ENCODE measurements at regions not wholly inside any gene's neighbourhood (a gene's known extent, or its start where the extent isn't known, plus 50 kb on each side); places are given as distances from the start of the nearest gene placed in this dataset.

GRCh38 chr1:238790882-238791281, 595.5 kb upstream of the CHRM3 start:
- Histone ChIP-seq H3K27ac (ENCODE audit: low read depth, low read length) (no peak overlapping the region), H4K20me1 (ENCODE audit: insufficient read depth, low read length) (no peaks in the 10 kb centered on the region), H3K4me3 (ENCODE audit: insufficient read depth, low read depth, low read length) (no peak overlapping the region), H2AFZ (ENCODE audit: low read depth, low read length) (no peak overlapping the region), H3K79me2 (ENCODE audit: insufficient read depth, low read length) (no peaks in the 10 kb centered on the region), H3K4me2 (ENCODE audit: low read length) (no peak overlapping the region), H3K4me1 (ENCODE audit: insufficient read depth, low read length) (no peaks in the 10 kb centered on the region), H3K9me3 (ENCODE audit: insufficient read depth, low read depth, low read length) (no peaks in the 10 kb centered on the region), H3K9ac (ENCODE audit: low read length) (no peak overlapping the region), H3K27me3 (ENCODE audit: insufficient read depth, low read length) (no peaks in the 10 kb centered on the region), H3K36me3 (ENCODE audit: insufficient read depth, low read length) (no peaks in the 10 kb centered on the region)
- TF ChIP-seq EZH2 (IDR thresholded peaks at IDR 0.05; ENCODE audit: insufficient read depth, low read length) (no peak), CTCF (IDR thresholded peaks at IDR 0.05; ENCODE audit: insufficient read depth, low read depth, low read length) (no peak)
- no peaks in the 10 kb centered on the region for H3K27me3 Mint-ChIP-seq (ENCODE audit: low read depth, unreplicated experiment)
- DNase-seq (ENCODE audit: low read depth) (no peak), FAIRE-seq (no peak)
- no peaks in the 10 kb centered on the region for H3K4me1 Mint-ChIP-seq (ENCODE audit: low read depth, unreplicated experiment)
- H3K9me3 Mint-ChIP-seq (ENCODE audit: unreplicated experiment) = no peaks in the 10 kb centered on the region
- H3K27ac Mint-ChIP-seq (ENCODE audit: unreplicated experiment) = no peak overlapping the region
- H3K4me3 Mint-ChIP-seq (ENCODE audit: unreplicated experiment) = no peak overlapping the region
- H3K36me3 Mint-ChIP-seq (ENCODE audit: low read depth, unreplicated experiment) = no peaks in the 10 kb centered on the region

DNA sequence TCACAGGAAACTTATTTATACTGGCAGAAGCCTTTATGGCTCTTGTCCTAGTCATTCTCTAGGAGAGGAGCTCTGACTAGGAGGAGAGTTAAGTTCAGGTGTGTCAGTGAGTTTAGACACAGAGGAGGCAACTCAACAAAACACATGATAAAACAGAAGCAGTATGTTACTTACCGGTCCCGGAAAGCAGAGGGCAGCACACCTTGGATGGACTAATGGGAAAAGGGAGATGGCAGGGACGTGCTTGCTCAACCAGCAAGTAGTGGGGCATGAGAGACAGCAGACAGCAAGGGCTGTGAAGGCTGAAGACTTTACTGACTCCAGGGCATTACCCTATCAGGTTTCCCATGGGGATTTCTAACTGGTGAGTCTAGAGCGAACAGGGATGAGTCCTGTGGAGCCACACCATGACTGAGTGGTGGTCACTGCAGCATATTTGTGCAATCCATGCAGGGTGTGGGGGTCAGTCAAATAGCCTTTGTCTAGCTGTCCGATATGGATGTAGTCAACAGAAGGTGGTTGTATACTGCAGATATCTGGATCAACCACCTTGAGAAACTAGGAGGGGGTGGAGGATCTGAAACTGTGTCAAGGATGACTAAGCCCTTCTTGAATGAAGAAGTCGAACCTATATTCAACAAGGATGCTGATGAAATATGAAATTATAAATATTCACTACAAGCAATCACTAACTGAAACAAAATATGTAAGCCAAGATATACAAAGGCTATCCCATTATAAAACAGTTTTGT, 596.3 kb upstream of the CHRM3 start:
- Mint-ChIP-seq H3K9me3 (ENCODE audit: unreplicated experiment) (no peaks in the 10 kb centered on the region), H3K27ac (ENCODE audit: unreplicated experiment) (no peak overlapping the region), H3K36me3 (ENCODE audit: low read depth, unreplicated experiment) (no peaks in the 10 kb centered on the region), H3K4me1 (ENCODE audit: low read depth, unreplicated experiment) (no peaks in the 10 kb centered on the region), H3K4me3 (ENCODE audit: unreplicated experiment) (no peak overlapping the region), H3K27me3 (ENCODE audit: low read depth, unreplicated experiment) (no peaks in the 10 kb centered on the region)
- H3K4me1 ChIP-seq (ENCODE audit: insufficient read depth, low read length) = no peaks in the 10 kb centered on the region
- no peak overlapping the region for H3K4me2 ChIP-seq (ENCODE audit: low read length)
- H3K9ac ChIP-seq (ENCODE audit: low read length) = no peak overlapping the region
- no peak overlapping the region for H3K4me3 ChIP-seq (ENCODE audit: insufficient read depth, low read depth, low read length)
- DNase-seq (ENCODE audit: low read depth) (no peak), FAIRE-seq (no peak)
- no peaks in the 10 kb centered on the region for H4K20me1 ChIP-seq (ENCODE audit: insufficient read depth, low read length)
- H3K9me3 ChIP-seq (ENCODE audit: insufficient read depth, low read depth, low read length) = no peaks in the 10 kb centered on the region
- H3K27me3 ChIP-seq (ENCODE audit: insufficient read depth, low read length) = no peaks in the 10 kb centered on the region
- no peaks in the 10 kb centered on the region for H3K36me3 ChIP-seq (ENCODE audit: insufficient read depth, low read length)
- TF ChIP-seq CTCF (IDR thresholded peaks at IDR 0.05; ENCODE audit: insufficient read depth, low read depth, low read length) = no peak
- TF ChIP-seq EZH2 (IDR thresholded peaks at IDR 0.05; ENCODE audit: insufficient read depth, low read length) = no peak
- H3K79me2 ChIP-seq (ENCODE audit: insufficient read depth, low read length) = no peaks in the 10 kb centered on the region
- no peak overlapping the region for H2AFZ ChIP-seq (ENCODE audit: low read depth, low read length)
- no peak overlapping the region for H3K27ac ChIP-seq (ENCODE audit: low read depth, low read length)

DNA sequence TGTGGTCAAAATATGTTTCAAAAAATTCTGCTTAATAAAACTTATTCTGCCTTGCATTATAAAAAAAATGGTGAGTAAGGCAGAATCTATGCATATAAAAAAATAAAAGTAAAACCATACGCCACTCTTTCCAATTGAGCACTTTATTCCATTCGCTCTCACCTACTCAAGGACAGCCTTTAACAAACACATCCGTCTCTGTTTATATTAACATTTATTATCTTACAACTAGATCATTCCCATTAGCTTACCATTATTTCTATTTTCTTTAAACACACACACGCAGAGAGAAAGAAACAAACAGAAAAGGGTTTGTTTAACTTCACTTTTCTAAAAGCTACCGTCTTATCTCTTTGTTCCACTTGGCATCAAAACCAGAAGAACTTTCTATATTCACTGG, 598.9 kb upstream of the CHRM3 start:
- H3K27ac ChIP-seq (ENCODE audit: low read depth, low read length) = no peak overlapping the region
- no peak overlapping the region for H3K4me2 ChIP-seq (ENCODE audit: low read length)
- H3K27me3 ChIP-seq (ENCODE audit: insufficient read depth, low read length) = no peaks in the 10 kb centered on the region
- no peaks in the 10 kb centered on the region for H3K36me3 Mint-ChIP-seq (ENCODE audit: low read depth, unreplicated experiment)
- DNase-seq (ENCODE audit: low read depth) (no peak), FAIRE-seq (no peak)
- no peaks in the 10 kb centered on the region for H3K4me1 Mint-ChIP-seq (ENCODE audit: low read depth, unreplicated experiment)
- TF ChIP-seq CTCF (IDR thresholded peaks at IDR 0.05; ENCODE audit: insufficient read depth, low read depth, low read length) (no peak), EZH2 (IDR thresholded peaks at IDR 0.05; ENCODE audit: insufficient read depth, low read length) (no peak)
- H3K4me3 Mint-ChIP-seq (ENCODE audit: unreplicated experiment) = no peak overlapping the region
- no peaks in the 10 kb centered on the region for H3K9me3 Mint-ChIP-seq (ENCODE audit: unreplicated experiment)
- H3K79me2 ChIP-seq (ENCODE audit: insufficient read depth, low read length) = no peaks in the 10 kb centered on the region
- no peaks in the 10 kb centered on the region for H3K4me1 ChIP-seq (ENCODE audit: insufficient read depth, low read length)
- H4K20me1 ChIP-seq (ENCODE audit: insufficient read depth, low read length) = no peaks in the 10 kb centered on the region
- H3K27me3 Mint-ChIP-seq (ENCODE audit: low read depth, unreplicated experiment) = no peaks in the 10 kb centered on the region
- H3K27ac Mint-ChIP-seq (ENCODE audit: unreplicated experiment) = no peak overlapping the region
- no peak overlapping the region for H3K4me3 ChIP-seq (ENCODE audit: insufficient read depth, low read depth, low read length)
- H3K9ac ChIP-seq (ENCODE audit: low read length) = no peak overlapping the region
- H3K9me3 ChIP-seq (ENCODE audit: insufficient read depth, low read depth, low read length) = no peaks in the 10 kb centered on the region
- no peak overlapping the region for H2AFZ ChIP-seq (ENCODE audit: low read depth, low read length)
- no peaks in the 10 kb centered on the region for H3K36me3 ChIP-seq (ENCODE audit: insufficient read depth, low read length)

All from astrocyte (in vitro differentiated cells and primary cell).